Fibroblast of skin of left quadriceps (primary cell): ENCODE measurements at regions not wholly inside any gene's neighbourhood (a gene's known extent, or its start where the extent isn't known, plus 50 kb on each side); places are given as distances from the start of the nearest gene placed in this dataset.

Source experiments
- DNase-seq, 2 experiments: peaks; one replicate each; pipeline ENCODE4 v3.0.0-alpha.2; 2013; ENCODE audit warnings: low read depth in 2 of 2

DNA sequence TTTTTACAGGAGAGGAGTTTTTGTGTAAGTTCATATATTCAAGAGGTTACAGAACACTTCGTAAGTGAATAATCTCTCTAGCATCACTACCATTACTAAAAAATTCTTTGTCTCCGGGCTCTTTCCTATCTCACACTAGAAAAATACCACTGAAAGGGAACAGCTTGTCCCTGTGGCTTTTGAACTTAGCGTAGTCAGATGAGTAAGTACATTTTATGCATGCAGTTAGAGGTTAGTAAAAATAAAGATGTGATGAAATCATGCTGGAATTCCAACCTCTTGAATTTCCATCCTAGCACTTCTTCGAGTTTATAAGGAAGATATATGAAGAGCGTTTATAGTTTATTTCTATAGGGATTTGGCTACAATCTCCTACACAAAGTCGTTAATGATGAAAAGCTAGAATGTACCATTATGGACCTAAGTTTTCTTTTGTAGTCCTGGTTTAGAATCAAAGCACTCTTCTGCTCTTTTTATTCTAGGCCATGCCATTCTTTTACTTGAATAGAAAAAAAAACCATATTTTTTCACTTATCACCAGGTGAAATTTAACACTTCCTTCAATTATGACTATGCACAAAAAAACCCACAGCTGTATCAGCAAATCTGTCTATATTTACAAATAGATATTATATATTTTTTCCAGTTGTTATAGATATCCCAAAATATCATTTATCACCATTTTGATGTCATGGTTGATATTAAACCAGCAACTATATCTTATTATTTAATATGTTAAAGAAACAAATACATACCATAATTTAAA, 139.9 kb upstream of the PCDH9 start:
- DNase-seq: peak; percentile 69 to 74

DNA sequence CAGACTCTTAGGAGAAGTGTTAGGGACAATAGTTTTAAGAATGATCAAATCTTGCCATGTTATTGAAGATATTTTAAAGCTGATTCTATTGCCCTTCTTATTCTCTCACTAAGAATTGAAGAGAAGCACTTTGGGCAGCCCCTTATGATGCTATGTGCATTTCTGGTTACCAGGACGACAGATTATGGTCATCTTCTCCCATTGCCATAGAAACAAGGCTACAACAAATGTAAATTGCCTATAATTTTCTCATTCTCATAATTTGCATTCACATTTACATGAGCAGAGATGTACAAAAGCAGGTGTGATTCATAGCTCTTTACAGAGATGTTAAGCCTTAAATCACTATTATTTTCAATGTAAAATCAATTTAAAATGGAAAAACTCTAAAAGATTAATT, 137.3 kb upstream of the PCDH9 start:
- no peak for DNase-seq

- DNase-seq: no peak
These were observed 136.4 kb upstream of the PCDH9 start for GRCh38 chr13:67366533-67366932.

DNA sequence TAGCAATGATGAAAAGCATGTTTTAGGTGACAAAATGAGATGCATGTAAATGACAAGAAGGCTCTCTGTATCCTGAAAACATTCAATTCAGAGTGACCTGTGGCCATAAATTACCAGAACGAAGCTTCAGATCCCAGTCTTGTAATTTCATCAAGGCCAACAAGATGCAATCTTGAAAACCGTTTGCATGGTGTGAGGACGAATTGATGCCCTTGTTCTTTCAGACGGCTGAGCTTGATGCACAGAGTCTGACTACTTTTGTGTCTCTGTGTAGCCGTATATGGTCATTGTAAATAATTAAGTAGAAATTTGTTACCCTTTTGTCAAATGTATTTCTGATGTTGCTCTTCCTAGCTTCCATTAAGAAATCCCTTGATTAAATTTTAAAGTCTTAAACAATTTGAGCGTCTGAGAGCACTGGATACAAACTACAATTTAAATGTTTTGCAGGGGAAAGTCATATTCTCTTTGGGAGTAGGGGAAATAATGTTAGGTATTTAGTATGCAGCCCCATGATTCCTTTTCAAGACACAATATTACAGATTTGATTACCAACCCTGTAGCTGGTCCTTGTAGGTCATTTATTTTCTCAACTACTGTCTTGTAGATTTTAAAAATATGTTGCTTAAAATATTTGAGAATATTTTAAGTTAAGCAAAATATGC, 125.8 kb upstream of the PCDH9 start:
- no peak for DNase-seq

DNA sequence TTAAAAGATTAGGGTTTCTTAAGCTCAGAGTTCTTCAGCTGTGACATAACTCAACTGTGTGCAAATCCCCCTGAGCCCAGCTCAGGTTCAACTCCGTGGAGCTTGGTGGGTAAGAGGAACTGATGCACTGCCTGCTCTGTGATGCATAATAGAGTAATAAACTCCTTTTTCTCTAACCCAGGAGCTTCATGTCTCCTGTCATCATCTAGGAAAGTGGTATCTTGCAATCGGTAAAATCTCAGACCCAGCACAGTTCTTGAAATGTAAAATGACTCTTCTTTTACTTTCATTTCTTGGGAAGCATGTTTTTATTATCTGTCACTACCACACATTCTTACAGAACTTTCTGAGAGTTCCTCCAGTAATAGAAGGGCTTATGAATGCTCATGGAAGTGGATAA, 123.8 kb upstream of the PCDH9 start:
- no peak for DNase-seq

DNA sequence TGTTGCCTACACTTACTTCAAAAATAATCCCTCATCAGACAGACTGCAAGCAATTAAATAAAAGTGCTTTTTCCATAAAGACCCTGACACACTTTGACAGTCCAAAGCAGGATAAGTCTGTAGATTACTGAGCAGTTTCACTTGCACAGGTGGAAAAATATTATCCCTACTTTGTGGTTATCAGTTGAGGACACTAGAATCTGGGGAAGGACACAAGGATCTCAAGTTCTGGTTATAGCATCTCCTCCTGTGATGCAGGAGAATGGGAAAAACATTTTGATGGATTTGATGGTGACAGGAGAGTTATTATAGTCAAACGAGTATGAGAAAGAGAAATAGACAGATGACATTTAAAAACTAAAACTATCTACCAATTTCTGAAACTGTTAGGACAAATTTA, 122.9 kb upstream of the PCDH9 start:
- no peak for DNase-seq

DNA sequence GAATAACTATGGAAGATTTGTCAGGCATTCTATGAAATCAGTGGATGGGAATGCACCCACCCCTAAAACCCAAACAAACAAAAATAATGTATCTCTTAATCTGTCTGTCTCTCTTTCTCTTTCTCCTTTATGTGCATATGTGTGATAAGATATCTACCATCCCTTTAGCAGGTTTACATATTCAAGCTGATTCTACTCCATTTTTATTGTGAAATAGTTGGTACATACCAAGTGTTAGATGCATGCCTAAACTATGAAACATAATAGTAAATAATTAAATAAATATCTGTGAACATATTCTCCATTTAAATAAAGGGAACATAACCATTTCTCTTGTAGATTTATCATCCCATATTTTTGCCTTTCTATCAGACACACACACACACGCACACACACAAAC, 121.8 kb upstream of the PCDH9 start:
- no peak for DNase-seq

DNA sequence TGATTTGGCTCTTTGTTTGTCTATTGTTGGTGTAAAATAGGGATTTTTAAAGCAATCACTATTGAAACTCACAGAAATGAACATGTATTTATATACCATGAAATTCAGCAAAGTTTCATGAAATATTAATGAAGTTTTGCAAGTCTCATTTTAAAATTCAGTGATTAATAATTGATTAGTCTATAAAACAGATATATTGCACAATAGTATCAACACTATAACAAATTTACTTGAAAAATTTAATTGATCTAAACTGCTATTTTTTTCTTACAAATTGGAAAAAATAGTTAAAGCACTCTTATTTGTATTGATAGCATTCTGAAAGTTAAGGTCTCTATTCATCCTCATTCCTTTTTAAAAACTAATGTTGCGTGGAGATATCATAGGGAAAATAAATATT, 121.0 kb upstream of the PCDH9 start:
- no peak for DNase-seq

DNA sequence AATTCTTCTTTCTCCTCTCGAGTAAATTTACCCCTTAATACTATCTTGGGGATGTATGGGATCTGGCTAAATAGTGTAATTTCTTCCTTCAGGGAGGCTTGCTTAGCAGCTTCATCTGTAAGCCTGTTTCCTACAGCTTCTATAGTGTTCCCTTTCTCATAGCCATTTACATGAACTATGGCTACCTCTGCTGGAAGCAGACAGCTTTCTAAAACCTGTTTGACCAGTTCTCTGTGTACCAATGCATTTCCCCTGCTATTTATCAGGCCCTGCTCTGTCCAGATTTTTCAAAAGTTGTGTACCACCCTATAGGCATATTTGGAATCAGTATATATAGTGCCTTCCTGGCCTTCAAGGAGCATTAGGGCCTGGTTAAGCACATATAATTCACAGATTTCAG, 113.6 kb upstream of the PCDH9 start:
- DNase-seq: no peak

DNA sequence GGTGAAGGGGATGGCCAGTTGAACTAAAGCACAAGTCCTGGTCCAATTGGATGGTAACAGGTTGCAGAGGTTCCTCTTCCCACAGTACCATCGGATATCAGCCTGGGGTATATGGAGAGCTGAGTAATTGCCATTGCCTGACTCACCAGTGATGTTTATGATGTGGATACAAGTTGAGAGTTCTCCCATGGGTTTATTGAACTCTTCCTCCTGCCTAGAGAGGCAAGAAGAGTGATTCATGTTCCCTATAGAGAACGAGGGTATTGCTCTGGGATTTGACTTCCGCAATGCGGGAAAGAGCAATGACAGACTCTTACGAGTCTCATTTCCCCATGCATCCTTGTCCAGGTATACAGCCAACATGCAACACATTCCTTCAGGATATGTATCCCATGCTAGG, 111.3 kb upstream of the PCDH9 start:
- peak; percentile 4 to 6 for DNase-seq

DNA sequence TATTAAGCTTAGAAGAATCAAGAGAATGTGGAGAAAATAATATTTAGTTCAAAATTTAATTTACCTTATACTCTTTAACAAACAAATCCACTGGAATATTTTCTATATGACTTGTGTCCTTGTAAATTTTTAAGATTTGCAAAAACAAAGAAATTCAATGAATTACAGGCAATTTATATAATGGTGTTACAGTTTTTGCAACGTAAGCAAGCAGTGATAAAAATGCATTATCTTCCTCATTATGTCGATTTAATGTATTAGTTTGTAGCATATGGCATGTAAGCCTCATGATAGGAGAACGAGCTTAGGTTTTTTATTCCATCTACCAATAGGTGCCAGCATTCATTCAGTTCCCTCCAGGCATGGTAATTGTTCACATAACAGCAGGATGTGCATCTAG, 100.0 kb upstream of the PCDH9 start:
- DNase-seq: no peak

DNA sequence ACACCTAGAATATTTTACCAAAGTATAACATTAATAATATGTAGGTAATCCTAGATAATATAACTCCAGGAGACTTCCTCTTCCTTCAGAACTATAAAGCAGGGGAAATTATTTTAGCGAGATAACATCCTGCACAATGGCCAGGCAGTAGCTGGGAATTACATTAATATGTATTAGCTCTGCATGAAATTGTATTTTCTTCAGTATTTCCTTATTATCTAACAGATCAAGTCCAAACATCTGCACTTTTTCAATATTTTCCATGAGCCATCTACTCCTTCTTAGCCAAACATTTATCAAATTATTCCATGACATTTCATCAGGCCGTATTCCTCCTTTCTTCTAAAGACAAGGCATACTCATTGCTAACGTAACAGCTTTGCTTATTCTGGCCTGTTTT, 98.8 kb upstream of the PCDH9 start:
- no peak for DNase-seq

DNA sequence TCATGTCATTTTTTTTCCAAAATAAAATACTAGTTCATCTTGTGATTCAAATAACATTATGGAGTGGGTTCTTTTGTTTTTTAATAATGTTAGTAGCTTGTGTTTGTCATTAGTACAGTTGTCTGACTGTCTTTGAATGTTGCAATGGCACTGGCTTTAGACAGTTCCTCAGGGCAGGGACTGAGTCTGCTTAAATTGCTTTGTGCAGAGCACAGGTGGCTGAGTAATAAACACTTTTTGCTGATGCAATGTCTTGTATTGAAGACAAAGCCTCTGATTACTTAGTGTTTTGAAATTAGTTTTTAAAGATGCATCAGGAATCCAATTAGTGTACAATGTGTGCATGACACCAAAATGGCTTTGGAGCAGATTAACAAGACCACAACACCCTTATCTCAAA, 88.7 kb upstream of the PCDH9 start:
- DNase-seq: no peak

DNA sequence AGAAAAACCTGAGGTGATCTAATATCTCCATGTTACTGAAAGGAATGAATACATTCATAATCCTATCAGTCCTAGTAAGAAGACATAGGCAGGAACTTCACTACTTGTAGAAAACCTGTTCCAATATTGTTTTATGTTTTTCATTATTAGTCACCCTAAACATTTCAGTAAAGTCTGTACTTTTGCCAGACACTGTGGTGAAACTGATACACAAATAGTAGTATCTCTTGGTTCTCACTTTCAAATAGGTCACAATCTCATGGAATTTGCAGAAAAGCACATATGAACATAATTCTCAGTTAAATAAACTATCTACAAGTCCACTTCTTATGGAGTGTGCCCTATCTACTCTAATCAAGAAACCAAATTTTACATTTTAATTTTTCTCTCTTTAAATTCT, 88.3 kb upstream of the PCDH9 start:
- no peak for DNase-seq

DNA sequence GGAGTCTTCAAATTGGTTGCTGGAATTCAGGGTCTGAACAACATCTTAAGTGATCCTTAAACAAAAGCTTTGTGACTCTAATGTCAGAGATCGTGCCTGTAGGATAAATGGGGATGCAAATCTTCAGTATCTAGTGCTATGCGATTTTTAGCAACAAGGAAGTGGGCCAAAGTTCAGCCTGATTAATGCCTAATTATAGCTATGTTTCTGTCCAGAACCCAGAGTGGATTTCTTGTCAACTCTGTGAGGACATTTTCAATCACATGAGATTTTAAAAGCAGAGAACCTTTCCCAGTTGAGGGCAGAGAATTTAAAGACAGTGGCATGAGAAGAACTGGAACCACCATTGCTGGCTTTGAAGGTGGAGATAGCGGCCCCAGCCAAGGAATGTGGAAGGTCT, 84.3 kb upstream of the PCDH9 start:
- DNase-seq: no peak

GRCh38 chr13:67308004-67308772, 78.1 kb upstream of the PCDH9 start:
- DNase-seq: no peak

DNA sequence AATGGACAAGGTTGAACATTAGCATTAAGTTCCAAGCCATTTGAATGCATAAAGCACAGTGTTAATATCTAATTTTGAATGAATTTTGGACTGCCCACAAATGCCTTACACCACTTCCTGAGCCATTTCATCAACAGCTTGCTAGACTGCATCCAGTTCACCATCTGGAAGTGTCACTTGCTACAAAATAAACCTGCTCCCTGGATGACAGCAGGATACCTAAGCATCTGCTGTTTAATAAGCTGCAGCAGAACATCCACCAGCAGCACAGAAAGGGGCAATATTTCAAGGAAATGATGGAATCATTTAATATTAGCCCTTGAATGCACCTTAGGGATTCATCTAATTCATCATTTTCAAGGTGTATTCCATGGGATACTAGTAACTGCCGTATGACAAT, 76.6 kb upstream of the PCDH9 start:
- DNase-seq: no peak

GRCh38 chr13:67303661-67304333, 73.7 kb upstream of the PCDH9 start:
- no peak for DNase-seq

- no peak for DNase-seq
These were observed 69.6 kb upstream of the PCDH9 start for GRCh38 chr13:67299751-67300150.

- peak; percentile 56 to 67 for DNase-seq
These were observed 69.0 kb upstream of the PCDH9 start for GRCh38 chr13:67299072-67299635.

GRCh38 chr13:67298297-67298696, 68.2 kb upstream of the PCDH9 start:
- DNase-seq: no peak

GRCh38 chr13:67296511-67296910, 66.4 kb upstream of the PCDH9 start:
- no peak for DNase-seq
